ENCODE measurements at regions not wholly inside any gene's neighbourhood (a gene's known extent, or its start where the extent isn't known, plus 50 kb on each side); places are given as distances from the start of the nearest gene placed in this dataset.
A peak's percentile ranks its signal among the peaks of the same experiment; 100 is the strongest.

- no peak for DNase-seq (ENCODE audit: low spot score)
Measured at GRCh38 chr3:127375151-127375930, 87.5 kb upstream of the PRR20G start.

- peak; percentile 29 for DNase-seq (ENCODE audit: low spot score)
Measured at GRCh38 chr3:127374086-127375010, 86.5 kb upstream of the PRR20G start.

DNA sequence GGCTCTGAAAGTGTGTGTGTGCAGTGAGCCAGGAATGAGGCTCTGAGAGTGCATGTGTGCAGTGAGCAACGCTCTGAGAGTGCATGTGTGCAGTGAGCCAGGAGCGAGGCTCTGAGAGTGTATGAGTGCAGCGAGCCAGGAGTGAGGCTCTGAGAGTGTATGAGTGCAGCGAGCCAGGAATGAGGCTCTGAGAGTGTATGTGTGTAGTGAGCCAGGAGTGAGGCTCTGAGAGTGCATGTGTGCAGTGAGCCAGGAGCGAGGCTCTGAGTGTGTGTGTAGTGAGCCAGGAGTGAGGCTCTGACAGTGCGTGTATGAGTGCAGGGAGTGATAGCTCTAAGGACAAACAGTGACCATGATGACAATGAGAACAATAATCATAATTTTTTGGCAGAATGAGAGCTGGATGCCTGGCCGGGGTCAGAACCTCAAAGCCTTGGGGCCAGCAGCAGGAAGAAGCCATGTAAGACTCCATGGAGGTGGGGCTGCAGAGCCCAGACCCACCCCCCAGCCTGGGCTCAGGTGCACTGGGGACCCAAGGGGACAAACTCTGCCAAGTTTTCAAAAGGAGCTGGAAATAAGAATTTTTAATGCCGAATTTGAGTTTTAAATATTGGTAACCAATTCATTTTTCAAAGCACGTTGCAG lies 85.7 kb upstream of the PRR20G start:
- no peak for DNase-seq (ENCODE audit: low spot score)

- DNase-seq (ENCODE audit: low spot score), result no peak
Measured at GRCh38 chr3:127371846-127372245, 84.0 kb upstream of the PRR20G start.

- no peak for DNase-seq (ENCODE audit: low spot score)
Measured at GRCh38 chr3:127371334-127371733, 83.5 kb upstream of the PRR20G start.

GRCh38 chr3:127370906-127371305 lies 83.1 kb upstream of the PRR20G start:
- no peak for DNase-seq (ENCODE audit: low spot score)

DNA sequence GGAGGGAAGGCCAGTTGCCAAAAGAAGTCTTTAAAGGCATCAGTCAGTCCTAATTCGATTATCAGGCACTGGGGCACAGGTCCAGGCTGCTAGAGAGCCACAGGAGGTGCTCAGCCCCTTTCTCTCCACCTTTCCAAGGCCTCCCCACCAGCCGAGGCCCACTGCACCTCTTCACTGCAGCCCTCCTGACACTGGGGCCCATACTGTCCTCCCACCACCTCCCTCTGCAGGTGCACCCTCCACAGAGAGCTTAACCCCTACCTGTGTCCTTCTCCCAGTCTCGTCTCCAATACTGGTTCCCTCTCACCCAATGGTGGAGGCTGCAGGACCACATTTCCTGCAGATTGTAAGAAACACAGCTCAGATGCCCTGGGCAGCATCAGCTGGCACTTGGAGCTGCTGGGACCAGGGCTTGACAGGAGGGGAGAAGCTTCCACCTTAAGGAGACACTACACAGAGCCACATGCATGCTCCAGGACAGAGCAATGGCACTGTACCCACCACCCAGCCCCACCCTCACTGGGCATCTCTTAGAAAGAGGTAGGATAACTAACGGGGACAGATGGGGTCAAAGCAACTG lies 81.6 kb upstream of the PRR20G start:
- no peak for DNase-seq (ENCODE audit: low spot score)

GRCh38 chr3:127368186-127369032 lies 80.6 kb upstream of the PRR20G start:
- no peak for DNase-seq (ENCODE audit: low spot score)

DNA sequence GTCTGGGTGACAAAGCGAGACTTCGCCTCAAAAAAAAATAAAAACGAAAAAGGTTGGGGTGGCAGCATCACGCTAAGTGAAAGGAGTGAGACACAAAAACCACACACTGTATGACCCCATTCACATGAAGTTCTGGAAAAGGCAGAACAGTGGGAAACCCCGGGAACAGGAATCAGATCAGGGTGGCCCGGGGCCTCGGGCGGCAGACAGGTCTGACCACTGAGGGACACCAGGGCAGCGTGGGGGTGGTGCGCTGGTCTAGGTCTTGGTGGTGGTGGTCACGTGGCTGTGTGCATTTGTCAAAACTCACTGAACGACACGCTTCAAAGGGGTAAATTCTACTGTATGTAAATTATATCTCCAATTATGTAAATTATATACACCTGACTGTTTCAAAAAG lies 79.7 kb upstream of the PRR20G start:
- DNase-seq (ENCODE audit: low spot score), result no peak

- DNase-seq (ENCODE audit: low spot score), result no peak
Measured at GRCh38 chr3:127366383-127366782, 78.5 kb upstream of the PRR20G start.

DNA sequence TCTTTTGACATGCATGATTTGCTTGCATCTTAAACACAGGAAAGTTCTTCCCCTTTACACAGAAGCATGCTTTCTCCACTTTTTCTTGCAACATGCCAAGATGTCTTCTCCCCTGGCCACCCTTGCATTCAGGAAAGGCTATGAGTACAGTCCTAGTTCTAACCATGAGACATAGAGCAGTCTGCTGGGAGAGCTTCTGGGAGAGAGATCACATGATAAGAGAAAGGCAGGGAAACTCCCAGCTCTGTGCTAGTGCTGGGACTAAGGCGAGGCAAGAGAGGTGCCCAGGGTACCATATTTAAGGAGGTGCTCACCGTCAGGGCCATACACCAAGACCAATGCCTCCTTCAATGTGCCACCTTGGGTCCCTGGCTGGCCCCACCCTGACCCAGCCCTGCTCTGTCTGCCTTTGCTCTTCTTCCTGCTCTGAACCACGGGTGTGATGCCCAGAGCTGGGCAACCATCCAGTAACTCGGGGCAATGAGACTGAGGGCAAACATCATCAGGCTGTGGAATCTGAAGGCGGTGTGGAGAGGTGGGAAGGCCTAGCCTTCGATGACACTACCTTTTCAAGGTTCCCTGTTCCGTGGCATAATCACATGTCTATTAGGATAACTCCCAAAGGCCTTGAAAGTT lies 77.4 kb upstream of the PRR20G start:
- DNase-seq (ENCODE audit: low spot score), result no peak

- no peak for DNase-seq (ENCODE audit: low spot score)
Measured at GRCh38 chr3:127363891-127364290, 76.0 kb upstream of the PRR20G start.

DNA sequence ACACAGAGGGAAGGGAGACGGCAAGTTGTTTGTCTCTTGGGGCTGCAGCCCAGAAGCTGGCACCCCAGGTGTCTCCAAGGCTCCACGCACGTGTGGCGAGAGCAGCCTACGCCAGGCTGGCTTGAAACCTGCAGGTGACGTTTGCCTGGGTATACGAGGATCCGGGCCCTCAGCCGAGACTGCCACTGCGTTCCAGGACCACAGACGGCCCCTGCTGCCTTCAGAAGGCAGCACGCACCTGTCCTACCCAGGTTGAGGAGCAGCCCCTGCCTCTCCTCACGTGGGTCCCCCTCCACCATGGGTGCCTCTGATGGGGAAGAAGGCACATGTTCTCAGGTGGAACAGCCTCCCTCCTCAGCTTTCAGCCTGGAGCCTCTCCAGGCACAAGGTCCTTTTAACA lies 75.3 kb upstream of the PRR20G start:
- no peak for DNase-seq (ENCODE audit: low spot score)

DNA sequence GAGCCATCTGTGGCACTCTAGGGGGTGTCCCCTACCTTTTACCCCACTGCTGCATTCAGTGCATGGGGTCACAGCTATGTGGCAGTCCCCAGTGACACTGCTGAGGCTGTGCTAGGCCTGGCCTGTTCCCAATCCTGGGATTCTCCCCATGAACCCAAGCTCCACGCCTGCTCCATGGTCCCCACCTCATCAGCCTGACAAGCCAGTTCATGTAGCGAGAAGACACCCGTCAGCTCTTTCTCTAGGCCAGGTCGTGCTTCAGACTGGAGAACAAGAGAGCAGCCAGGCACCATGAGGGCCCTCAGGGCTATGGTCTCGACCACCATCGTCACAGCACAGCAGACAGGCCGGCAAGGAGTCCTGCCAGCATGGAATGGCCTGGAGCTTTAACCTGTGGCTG lies 72.8 kb upstream of the PRR20G start:
- DNase-seq (ENCODE audit: low spot score), result no peak

DNA sequence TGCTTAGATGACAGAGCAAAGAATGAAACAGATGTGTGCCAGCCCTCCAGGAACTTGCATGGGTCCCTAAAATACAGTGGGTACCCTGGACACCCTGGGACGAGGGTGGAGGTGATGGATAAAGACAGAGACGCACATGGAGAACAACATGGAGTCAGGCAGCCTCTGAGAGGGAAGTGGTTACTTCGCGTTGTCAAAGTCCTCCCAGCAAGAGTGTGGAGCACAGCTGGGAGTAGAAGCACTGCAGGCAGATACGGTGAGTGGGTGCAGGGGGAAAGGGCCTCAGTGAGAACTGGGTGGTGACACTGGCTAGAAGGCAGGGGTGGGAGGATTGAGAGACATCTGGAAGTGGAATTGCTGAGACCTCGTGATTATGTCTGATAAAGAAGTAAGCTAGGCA lies 70.8 kb upstream of the PRR20G start:
- no peak for DNase-seq (ENCODE audit: low spot score)

DNA sequence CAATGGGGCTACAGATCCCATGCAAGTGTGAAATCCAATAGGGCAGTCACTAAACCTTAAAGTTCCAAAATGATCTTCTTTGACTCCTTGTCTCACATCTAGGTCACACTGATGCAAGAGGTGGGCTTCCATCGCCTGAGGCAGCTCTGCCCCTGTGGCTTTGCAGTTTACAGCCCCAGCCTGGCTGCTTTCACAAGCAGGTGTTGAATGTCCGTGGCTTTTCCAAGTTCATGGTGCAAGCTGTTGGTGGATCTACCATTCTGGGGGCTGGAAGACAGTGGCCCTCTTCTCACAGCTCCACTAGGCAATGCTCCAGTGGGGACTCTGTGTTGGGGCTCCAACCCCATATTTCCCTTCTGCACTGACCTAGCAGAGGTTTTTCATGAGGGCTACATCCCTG lies 68.5 kb upstream of the PRR20G start:
- no peak for DNase-seq (ENCODE audit: low spot score)

DNA sequence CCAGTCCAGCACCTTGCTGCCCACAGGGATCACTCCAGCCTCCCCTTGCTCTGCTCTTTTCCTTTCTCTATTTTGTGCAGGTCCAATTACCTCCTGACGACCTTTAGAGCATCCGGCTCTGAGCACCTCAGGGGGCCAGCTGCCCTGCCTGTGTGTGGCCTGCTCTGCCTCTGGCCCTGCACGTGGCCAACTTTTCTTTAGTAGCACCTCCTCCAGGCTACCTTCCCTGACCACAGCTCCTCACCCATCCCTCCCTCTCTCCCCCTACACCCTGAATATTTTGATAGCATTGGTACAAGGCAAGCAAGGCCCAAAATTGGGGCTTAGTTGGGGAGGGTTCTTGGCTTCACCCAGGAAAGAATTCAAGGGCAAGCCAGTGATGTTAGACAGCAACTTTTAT lies 66.9 kb upstream of the PRR20G start:
- DNase-seq (ENCODE audit: low spot score), result no peak

- no peak for DNase-seq (ENCODE audit: low spot score)
Measured at GRCh38 chr3:127352612-127353011, 64.8 kb upstream of the PRR20G start.

DNA sequence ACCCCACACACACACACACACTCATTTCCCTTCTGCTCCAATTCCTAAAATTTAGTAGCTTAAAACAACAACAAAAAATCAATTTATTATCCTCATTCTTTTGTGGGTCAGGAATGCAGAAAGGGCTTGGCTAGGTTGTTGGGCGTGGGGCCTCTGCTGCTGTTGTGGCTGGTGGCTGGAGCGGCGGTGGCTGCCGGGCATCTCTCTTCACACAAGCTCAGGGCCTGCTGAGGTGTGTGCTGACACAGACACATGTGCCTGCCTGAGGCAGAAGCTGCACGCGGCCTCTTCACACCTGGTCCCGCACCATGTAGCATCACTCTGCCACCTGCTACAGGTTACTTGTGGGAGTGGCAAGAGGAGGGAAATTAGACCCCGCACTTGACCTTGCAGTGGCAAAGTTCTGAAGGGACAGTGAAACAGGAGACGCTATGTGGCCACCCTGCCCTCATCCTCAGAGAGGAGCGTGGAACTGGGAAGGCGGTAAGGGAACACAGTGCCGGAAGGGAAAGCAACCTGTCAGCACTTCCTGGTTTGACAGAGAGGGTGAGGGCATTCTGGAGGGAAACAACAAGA lies 64.0 kb upstream of the PRR20G start:
- no peak for DNase-seq (ENCODE audit: low spot score)

DNA sequence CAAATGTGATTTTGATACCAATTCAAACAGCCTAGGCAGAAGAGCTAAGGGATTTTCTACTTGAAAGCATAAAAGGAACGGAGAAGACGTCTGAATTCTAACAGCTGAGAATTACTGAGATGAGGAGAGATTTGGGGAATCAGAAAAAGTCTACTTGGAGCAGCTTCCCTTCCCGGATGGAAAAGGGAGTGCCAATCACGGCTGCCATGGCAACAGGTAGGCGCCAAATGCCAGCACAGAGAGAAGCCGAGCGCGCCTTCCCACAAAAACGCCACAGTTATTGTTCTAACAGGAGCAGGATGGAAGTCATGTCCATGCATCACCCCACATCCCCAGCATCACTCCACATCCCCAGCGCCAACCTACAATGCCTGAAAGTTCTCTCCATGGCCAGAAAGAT lies 63.5 kb upstream of the PRR20G start:
- DNase-seq (ENCODE audit: low spot score), result no peak

Measured in activated CD4-positive, alpha-beta T cell treated with anti-CD3 and anti-CD28 coated beads, Interleukin-2, Interleukin-4, amounts not matched to agents 100 ng/mL and 50 ng/mL, durations not matched to agents 16 hours and 8 hours (primary cell).